ENCODE measurements at regions not wholly inside any gene's neighbourhood (a gene's known extent, or its start where the extent isn't known, plus 50 kb on each side); places are given as distances from the start of the nearest gene placed in this dataset.

DNA sequence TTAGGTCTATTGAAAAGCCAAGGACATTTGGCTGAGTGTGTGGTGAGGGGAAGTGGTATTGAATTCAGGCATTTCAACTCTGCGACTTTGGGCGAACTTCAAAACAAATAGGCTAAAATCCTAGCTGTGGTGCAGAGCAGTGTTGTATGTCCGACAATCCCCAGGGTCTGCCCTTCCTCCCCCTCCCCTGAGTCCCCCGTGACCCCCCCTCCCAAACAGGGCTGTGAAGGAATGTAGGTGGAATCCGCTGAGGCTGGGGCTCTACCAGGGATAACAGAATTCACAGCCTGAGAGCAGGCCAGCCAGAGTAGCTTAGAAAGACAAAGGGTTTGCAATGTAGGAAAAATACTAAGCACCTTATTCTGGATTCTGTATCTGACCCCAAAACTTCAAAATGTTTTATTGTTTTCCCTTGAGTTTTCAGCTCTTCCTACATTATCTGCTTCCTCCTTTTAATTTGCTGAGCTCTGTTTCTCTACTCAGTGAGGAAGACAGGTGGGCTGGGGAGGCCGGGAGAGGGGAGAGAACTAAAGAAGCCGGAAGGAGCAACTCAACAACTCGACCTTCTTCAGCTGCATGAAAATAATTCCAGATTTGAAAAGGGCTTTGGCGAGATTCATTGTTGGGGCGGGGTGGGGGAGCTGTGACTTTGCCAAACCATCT is 315.2 kb downstream of the BLID start:
- TF ChIP-seq, protein P1, sequence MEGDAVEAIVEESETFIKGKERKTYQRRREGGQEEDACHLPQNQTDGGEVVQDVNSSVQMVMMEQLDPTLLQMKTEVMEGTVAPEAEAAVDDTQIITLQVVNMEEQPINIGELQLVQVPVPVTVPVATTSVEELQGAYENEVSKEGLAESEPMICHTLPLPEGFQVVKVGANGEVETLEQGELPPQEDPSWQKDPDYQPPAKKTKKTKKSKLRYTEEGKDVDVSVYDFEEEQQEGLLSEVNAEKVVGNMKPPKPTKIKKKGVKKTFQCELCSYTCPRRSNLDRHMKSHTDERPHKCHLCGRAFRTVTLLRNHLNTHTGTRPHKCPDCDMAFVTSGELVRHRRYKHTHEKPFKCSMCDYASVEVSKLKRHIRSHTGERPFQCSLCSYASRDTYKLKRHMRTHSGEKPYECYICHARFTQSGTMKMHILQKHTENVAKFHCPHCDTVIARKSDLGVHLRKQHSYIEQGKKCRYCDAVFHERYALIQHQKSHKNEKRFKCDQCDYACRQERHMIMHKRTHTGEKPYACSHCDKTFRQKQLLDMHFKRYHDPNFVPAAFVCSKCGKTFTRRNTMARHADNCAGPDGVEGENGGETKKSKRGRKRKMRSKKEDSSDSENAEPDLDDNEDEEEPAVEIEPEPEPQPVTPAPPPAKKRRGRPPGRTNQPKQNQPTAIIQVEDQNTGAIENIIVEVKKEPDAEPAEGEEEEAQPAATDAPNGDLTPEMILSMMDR (IDR thresholded peaks at IDR 0.05): no peak
- TF ChIP-seq POLR2AphosphoS5 (IDR thresholded peaks at IDR 0.05; ENCODE audit: low read depth, low read length) (no peak), TCF7L2 (IDR thresholded peaks at IDR 0.05; ENCODE audit: low read depth, low read length) (no peak)

All from Panc1 (cell line).